Gastroesophageal sphincter (tissue), 4 donors: ENCODE measurements at regions not wholly inside any gene's neighbourhood (a gene's known extent, or its start where the extent isn't known, plus 50 kb on each side); places are given as distances from the start of the nearest gene placed in this dataset.

Experiments
- ATAC-seq: fragments of 150-250 bp; one replicate; pipeline ENCODE4 v1.9.1; 2016; ENCODE audit warnings: mild to moderate bottlenecking, moderate library complexity
- H3K27ac ChIP-seq, 4 donors: fragments of 200-600 bp; sonication (generic) in 3 of 4; 1 replicate in 3 of 4; 2 replicates in 1 of 4; pipeline ENCODE4 v1.5.1; 2016 to 2019
- H3K27me3 ChIP-seq: fragments of 200-600 bp; sonication (generic); one replicate; pipeline ENCODE4 v1.5.1; 2019
- H3K36me3 ChIP-seq, 2 donors: fragments of 200-600 bp; sonication (generic); one replicate each; pipeline ENCODE4 v1.5.1; 2019; ENCODE audit warnings: control low read depth in 1 of 2
- H3K4me1 ChIP-seq, 3 donors: fragments of 200-600 bp; sonication (generic); 1 replicate in 2 of 3; 2 replicates in 1 of 3; pipeline ENCODE4 v1.5.1; 2016 to 2019; ENCODE audit warnings: control low read depth in 2 of 3
- H3K4me3 ChIP-seq, 2 donors: fragments of 200-600 bp; sonication (generic); one replicate each; pipeline ENCODE4 v1.5.1; 2019; ENCODE audit warnings: mild to moderate bottlenecking in 1 of 2, moderate library complexity in 1 of 2
- H3K9me3 ChIP-seq, 3 donors: fragments of 200-600 bp; sonication (generic); one replicate each; pipeline ENCODE4 v1.5.1; 2017 to 2019; ENCODE audit warnings: control low read depth in 2 of 3
- CTCF ChIP-seq, 4 experiments: fragments of 200-600 bp in 2 of 4; fragments of 450-650 bp in 2 of 4; sonication (generic) in 1 of 4; IDR thresholded peaks; one replicate each; pipeline ENCODE4 v1.5.1; 2017 to 2019; ENCODE audit warnings: antibody characterized with exemption in 4 of 4, mild to moderate bottlenecking in 2 of 4, moderate library complexity in 2 of 4
- EP300 ChIP-seq: sonication (generic); formaldehyde crosslinking; IDR thresholded peaks from one replicate; pipeline ENCODE4 v1.6.1; 2017; ENCODE audit warnings: antibody characterized with exemption, mild to moderate bottlenecking
- POLR2A ChIP-seq, 2 donors: fragments of 450-650 bp; IDR thresholded peaks; one replicate each; pipeline ENCODE4 v1.6.1; 2017; ENCODE audit warnings: antibody characterized with exemption in 2 of 2, mild to moderate bottlenecking in 2 of 2, moderate library complexity in 1 of 2
- POLR2AphosphoS5 ChIP-seq: sonication (generic); formaldehyde crosslinking; IDR thresholded peaks from one replicate; pipeline ENCODE4 v1.6.1; 2017; ENCODE audit warnings: antibody characterized with exemption
- WGBS, 2 donors: methylation state at CpG; one replicate each; pipeline ENCODE4 v1.1.5; 2018; ENCODE audit warnings: low coverage in 1 of 2; 5-methylcytosine and 5-hydroxymethylcytosine counted together

- H3K36me3 ChIP-seq, result no peaks in the 10 kb centered on the region
- TF ChIP-seq POLR2AphosphoS5, result no peak
- TF ChIP-seq POLR2A (IDR thresholded peaks at IDR 0.05), result no peak
- TF ChIP-seq EP300, result no peak
- TF ChIP-seq CTCF (IDR thresholded peaks at IDR 0.05), result no peak
- peaks cover 12% of the 10 kb centered on the region for H3K27me3 ChIP-seq
- H3K9me3 ChIP-seq, result no peaks in the 10 kb centered on the region
- H3K27ac ChIP-seq, result no peak overlapping the region
- ATAC-seq, result no peak
- H3K4me1 ChIP-seq, result no peaks in the 10 kb centered on the region
- no peak overlapping the region for H3K4me3 ChIP-seq
- WGBS, 2 donors, result 74 to 88% methylated on average over 2 to 3 of the region's 4 CpGs
Measured at GRCh38 chr4:10336471-10336870, 120.8 kb downstream of the ZNF518B start.

- Histone ChIP-seq H3K27me3 (peaks cover 12% of the 10 kb centered on the region), H3K9me3 (no peaks in the 10 kb centered on the region), H3K4me1 (no peaks in the 10 kb centered on the region), H3K4me3 (no peak overlapping the region), H3K36me3 (no peaks in the 10 kb centered on the region), H3K27ac (no peak overlapping the region)
- WGBS, 2 donors, result 61 to 74% methylated on average over 4 to 6 of the region's 8 CpGs
- TF ChIP-seq POLR2A (IDR thresholded peaks at IDR 0.05) (no peak), CTCF (IDR thresholded peaks at IDR 0.05) (no peak), EP300 (no peak), POLR2AphosphoS5 (no peak)
- ATAC-seq, result no peak
Measured at GRCh38 chr4:10335050-10335449, 122.2 kb downstream of the ZNF518B start.

- ATAC-seq, result no peak
Measured at GRCh38 chr4:10334506-10335028, 122.7 kb downstream of the ZNF518B start.

GRCh38 chr4:10333942-10334341 is 123.3 kb downstream of the ZNF518B start:
- WGBS, 2 donors, result 44 to 60% methylated on average over 1 of the region's 1 CpG
- Histone ChIP-seq H3K36me3 (no peaks in the 10 kb centered on the region), H3K4me1 (no peaks in the 10 kb centered on the region), H3K27ac (no peak overlapping the region), H3K27me3 (peaks cover 12% of the 10 kb centered on the region), H3K9me3 (no peaks in the 10 kb centered on the region), H3K4me3 (no peak overlapping the region)
- ATAC-seq, result no peak
- TF ChIP-seq EP300 (no peak), POLR2A (IDR thresholded peaks at IDR 0.05) (no peak), CTCF (IDR thresholded peaks at IDR 0.05) (no peak), POLR2AphosphoS5 (no peak)

More at GRCh38 chr4:10334506-10335028, 122.7 kb downstream of the ZNF518B start:
- Histone ChIP-seq H3K36me3 (no peaks in the 10 kb centered on the region), H3K27me3 (peaks cover 12% of the 10 kb centered on the region), H3K27ac (no peak overlapping the region), H3K9me3 (no peaks in the 10 kb centered on the region), H3K4me1 (no peaks in the 10 kb centered on the region), H3K4me3 (no peak overlapping the region)
- TF ChIP-seq EP300, result no peak
- no peak for TF ChIP-seq CTCF (IDR thresholded peaks at IDR 0.05)
- TF ChIP-seq POLR2AphosphoS5, result no peak
- WGBS, 2 donors, result 67 to 82% methylated on average over 2 to 3 of the region's 3 CpGs

GRCh38 chr4:10326075-10326474 is 131.2 kb downstream of the ZNF518B start:
- H3K36me3 ChIP-seq, result no peaks in the 10 kb centered on the region
- no peak overlapping the region for H3K27ac ChIP-seq
- 60% methylated on average over 5 of the region's 5 CpGs; no CpG with 5 or more reads in 1 of the 2 donors for WGBS, 2 donors
- H3K4me3 ChIP-seq, result no peak overlapping the region
- H3K4me1 ChIP-seq, result no peaks in the 10 kb centered on the region
- ATAC-seq, result no peak
- peaks cover 12% of the 10 kb centered on the region for H3K27me3 ChIP-seq
- no peaks in the 10 kb centered on the region for H3K9me3 ChIP-seq
- TF ChIP-seq POLR2AphosphoS5 (no peak), EP300 (no peak), POLR2A (IDR thresholded peaks at IDR 0.05) (no peak), CTCF (IDR thresholded peaks at IDR 0.05) (no peak)
